ENCODE measurements at regions not wholly inside any gene's neighbourhood (a gene's known extent, or its start where the extent isn't known, plus 50 kb on each side); places are given as distances from the start of the nearest gene placed in this dataset.
"Not testable (repeated sequence)": the region's sequence is repeated elsewhere in the genome, so short reads cannot be mapped to it uniquely, and the experiment has no call there.

GRCh38 chr20:52004715-52005114 is 186.9 kb downstream of the ZFP64 start:
- no peak for DNase-seq

GRCh38 chr20:52004018-52004417 is 187.6 kb downstream of the ZFP64 start:
- DNase-seq: no peak

- DNase-seq: no peak
Observed at GRCh38 chr20:52003415-52003814, 188.2 kb downstream of the ZFP64 start.

GRCh38 chr20:52001999-52002666 is 189.4 kb downstream of the ZFP64 start:
- no peak for DNase-seq

- DNase-seq: not testable (repeated sequence)
Observed at GRCh38 chr20:51997281-51997936, 194.2 kb downstream of the ZFP64 start.

GRCh38 chr20:51995551-51995951 is 193.2 kb upstream of the SALL4 start:
- no peak for DNase-seq

- no peak for DNase-seq
Observed at GRCh38 chr20:51994751-51995417, 192.6 kb upstream of the SALL4 start.

- DNase-seq: no peak
Observed at GRCh38 chr20:51987812-51988211, 185.5 kb upstream of the SALL4 start.

GRCh38 chr20:51985013-51985415 is 182.7 kb upstream of the SALL4 start:
- no peak for DNase-seq

- no peak for DNase-seq
Observed at GRCh38 chr20:51980277-51980676, 178.0 kb upstream of the SALL4 start.

GRCh38 chr20:51979226-51979625 is 176.9 kb upstream of the SALL4 start:
- DNase-seq: no peak

- no peak for DNase-seq
Observed at GRCh38 chr20:51978070-51978501, 175.8 kb upstream of the SALL4 start.

GRCh38 chr20:51972056-51972455 is 169.7 kb upstream of the SALL4 start:
- DNase-seq: no peak

- no peak for DNase-seq
Observed at GRCh38 chr20:51970858-51971257, 168.5 kb upstream of the SALL4 start.

- no peak for DNase-seq
Observed at GRCh38 chr20:51969191-51969590, 166.9 kb upstream of the SALL4 start.

- no peak for DNase-seq
Observed at GRCh38 chr20:51968151-51968550, 165.8 kb upstream of the SALL4 start.

GRCh38 chr20:51966296-51966971 is 164.1 kb upstream of the SALL4 start:
- DNase-seq: peak in 5 of 14 donors; percentile 0 to 24 (median 1)

- DNase-seq: no peak
Observed at GRCh38 chr20:51961964-51962761, 159.8 kb upstream of the SALL4 start.

GRCh38 chr20:51960047-51960675 is 157.8 kb upstream of the SALL4 start:
- no peak for DNase-seq

GRCh38 chr20:51959066-51959542 is 156.8 kb upstream of the SALL4 start:
- DNase-seq: no peak
